ENCODE measurements at regions not wholly inside any gene's neighbourhood (a gene's known extent, or its start where the extent isn't known, plus 50 kb on each side); places are given as distances from the start of the nearest gene placed in this dataset.
"Not testable (repeated sequence)": the region's sequence is repeated elsewhere in the genome, so short reads cannot be mapped to it uniquely, and the experiment has no call there.

DNA sequence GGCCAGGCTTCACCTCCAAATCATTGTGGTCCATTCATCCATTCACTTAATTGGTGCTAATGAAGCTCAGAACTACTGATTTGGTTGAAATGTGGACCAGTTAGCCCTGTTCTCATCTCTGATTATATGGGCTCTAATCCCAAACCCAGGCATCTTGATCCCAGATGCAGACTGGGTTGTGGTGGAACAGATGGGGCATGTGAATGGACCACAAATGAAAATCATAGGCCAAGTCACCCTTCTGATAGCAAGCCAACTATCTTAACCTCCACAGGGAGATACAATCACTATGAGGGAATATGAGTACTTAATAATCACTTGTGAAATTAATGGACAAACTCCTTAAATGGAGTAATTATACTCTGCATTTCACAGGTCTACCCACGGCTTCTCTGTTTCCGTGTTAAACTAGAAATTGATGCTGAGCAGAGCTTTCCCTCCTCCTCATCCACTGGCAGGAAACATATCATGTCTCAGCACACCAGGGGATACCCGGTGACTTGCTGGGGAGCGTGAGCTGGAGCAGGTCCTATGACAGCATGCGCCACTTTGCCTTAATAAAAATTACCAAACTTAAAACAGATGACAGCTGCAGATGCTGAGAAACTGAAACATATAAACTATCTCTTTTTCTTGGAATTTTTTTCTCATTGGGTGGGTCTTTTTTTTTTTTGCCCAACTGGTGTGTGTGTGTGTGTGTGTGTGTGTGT is 108.8 kb upstream of the HEY2 start:
- Histone ChIP-seq H3K36me3 (replicated peaks; ENCODE audit: control insufficient read depth, insufficient read depth, low read length) (no peaks in the 10 kb centered on the region), H3K4me3 (ENCODE audit: insufficient read depth, low read depth, low read length) (no peak overlapping the region), H3K27me3 (ENCODE audit: control insufficient read depth, insufficient read depth, low read length) (no peaks in the 10 kb centered on the region)
- DNase-seq, result no peak

DNA sequence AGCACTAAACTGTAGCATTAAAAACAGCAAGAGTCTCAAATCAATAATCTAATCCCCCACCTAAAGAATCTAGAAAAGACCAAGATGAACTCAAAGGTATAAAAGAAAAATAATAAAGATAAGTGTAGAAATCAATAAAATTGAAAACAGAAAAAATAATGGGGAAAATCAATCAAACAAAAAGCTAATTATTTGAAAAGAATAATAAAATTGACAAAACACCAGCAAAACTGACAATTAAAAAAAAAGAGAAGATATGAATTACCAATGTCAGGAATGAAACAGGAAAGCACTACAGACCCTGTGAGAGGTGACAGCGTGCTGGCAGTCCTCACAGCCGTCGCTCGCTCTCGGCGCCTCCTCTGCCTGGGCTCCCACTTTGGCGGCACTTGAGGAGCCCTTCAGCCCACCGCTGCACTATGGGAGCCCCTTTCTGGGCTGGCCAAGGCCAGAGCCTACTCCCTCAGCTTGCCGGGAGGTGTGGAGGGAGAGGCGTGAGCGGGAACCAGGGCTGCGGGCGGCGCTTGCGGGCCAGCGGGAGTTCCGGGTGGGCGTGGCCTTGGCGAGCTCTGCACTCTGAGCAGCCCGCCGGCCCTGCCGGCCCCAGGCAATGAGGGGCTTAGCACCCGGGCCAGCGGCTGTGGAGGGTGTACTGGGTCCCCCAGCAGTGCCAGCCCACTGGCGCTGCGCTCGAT is 105.3 kb upstream of the HEY2 start:
- not testable (repeated sequence) for H3K4me3 ChIP-seq (ENCODE audit: insufficient read depth, low read depth, low read length); H3K27me3 ChIP-seq (ENCODE audit: control insufficient read depth, insufficient read depth, low read length); H3K36me3 ChIP-seq (replicated peaks; ENCODE audit: control insufficient read depth, insufficient read depth, low read length); DNase-seq

DNA sequence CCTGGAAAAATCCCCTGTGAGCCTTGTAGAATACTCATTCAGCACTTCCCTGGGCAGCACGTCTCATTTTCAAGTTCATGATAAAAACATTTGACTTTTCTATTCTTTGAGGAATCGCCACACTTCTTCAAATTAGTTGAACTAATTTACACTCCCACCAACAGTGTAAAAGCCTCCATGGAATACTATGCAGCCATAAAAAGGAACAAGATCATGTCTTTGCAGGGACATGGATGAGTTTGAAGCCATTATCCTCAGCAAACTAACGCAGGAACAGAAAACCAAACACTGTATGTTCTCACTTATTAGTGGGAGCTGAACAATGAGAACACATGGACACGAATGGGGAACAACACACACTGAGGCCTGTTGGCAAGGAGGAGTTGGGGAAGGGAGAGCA is 102.0 kb upstream of the HEY2 start:
- H3K27me3 ChIP-seq (ENCODE audit: control insufficient read depth, insufficient read depth, low read length), result no peaks in the 10 kb centered on the region
- DNase-seq, result no peak

GRCh38 chr6:125653752-125654151 is 95.7 kb upstream of the HEY2 start:
- not testable (repeated sequence) for DNase-seq; H3K27me3 ChIP-seq (ENCODE audit: control insufficient read depth, insufficient read depth, low read length); H3K4me3 ChIP-seq (ENCODE audit: insufficient read depth, low read depth, low read length)

More for the DNA sequence above, 102.0 kb upstream of the HEY2 start:
- no peaks in the 10 kb centered on the region for H3K36me3 ChIP-seq (replicated peaks; ENCODE audit: control insufficient read depth, insufficient read depth, low read length)
- no peak overlapping the region for H3K4me3 ChIP-seq (ENCODE audit: insufficient read depth, low read depth, low read length)

DNA sequence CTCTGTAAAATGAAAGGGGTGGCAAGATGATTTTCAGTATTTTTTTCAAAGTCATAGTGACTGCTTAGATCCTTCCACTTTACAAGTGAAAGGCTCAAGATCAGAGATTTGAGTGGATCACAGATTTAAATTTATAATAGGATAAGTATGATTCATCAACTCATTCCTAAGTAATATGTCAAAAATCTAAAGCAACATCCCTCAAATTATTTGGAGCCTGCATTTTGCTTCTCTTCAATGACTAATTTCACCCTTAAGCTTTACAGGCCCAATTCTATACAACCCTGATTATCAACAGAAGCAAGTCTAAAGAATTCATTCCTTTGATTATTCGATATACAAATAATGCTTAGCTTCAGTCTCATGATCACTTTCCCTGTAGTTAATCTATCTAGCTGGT is 93.9 kb upstream of the HEY2 start:
- no peaks in the 10 kb centered on the region for H3K36me3 ChIP-seq (replicated peaks; ENCODE audit: control insufficient read depth, insufficient read depth, low read length)
- no peak for DNase-seq
- no peaks in the 10 kb centered on the region for H3K27me3 ChIP-seq (ENCODE audit: control insufficient read depth, insufficient read depth, low read length)
- no peak overlapping the region for H3K4me3 ChIP-seq (ENCODE audit: insufficient read depth, low read depth, low read length)

More at GRCh38 chr6:125653752-125654151, 95.7 kb upstream of the HEY2 start:
- H3K36me3 ChIP-seq (replicated peaks; ENCODE audit: control insufficient read depth, insufficient read depth, low read length), result not testable (repeated sequence)

DNA sequence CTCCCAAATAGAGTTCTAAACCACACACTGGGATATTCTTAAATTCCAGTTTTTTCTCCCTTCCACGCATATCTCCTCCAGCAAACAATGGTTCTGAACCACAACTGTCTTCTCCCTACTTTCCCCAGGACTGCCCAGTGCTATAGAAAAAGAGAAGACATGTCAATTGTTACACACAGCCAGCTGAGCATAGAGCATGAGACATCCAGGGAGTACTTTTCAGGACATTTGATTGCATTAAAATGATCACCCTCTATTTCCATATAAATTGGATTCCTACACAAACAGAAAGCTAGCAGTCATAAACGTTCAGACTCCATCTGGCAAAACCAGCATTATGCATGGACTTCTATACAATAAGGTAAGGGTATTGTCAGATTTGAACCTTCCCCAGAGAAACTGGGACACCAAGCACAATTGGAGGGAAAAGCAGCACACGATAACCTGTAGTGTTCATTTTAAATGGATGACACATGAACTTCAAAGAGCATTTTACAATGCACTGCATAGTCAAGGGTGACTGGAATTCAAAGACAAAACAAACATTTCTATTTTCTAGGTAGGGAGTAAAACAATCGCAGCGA is 93.1 kb upstream of the HEY2 start:
- H3K27me3 ChIP-seq (ENCODE audit: control insufficient read depth, insufficient read depth, low read length), result no peaks in the 10 kb centered on the region
- DNase-seq, result no peak
- no peak overlapping the region for H3K4me3 ChIP-seq (ENCODE audit: insufficient read depth, low read depth, low read length)
- no peaks in the 10 kb centered on the region for H3K36me3 ChIP-seq (replicated peaks; ENCODE audit: control insufficient read depth, insufficient read depth, low read length)

DNA sequence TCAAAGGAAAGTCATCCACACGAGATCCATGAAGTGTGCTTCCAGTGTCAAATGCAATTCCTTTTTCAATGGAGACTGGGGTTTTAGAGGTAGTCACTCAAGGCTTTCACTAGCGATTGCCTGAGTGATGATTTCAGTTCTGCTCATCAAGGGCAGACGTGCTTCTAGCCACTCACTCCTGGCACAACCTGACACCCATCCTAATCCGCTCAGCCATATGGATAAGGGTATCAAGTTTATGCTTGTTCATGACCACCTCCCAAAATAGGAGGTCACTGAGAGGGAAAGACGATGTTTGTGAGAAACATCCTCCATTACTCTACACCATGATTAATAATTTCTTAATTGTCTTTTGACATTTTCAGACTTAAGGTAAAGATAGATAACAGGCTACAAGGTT is 91.3 kb upstream of the HEY2 start:
- DNase-seq, result no peak

GRCh38 chr6:125658759-125659431 is 90.5 kb upstream of the HEY2 start:
- Histone ChIP-seq H3K27me3 (ENCODE audit: control insufficient read depth, insufficient read depth, low read length) (no peaks in the 10 kb centered on the region), H3K4me3 (ENCODE audit: insufficient read depth, low read depth, low read length) (no peak overlapping the region), H3K36me3 (replicated peaks; ENCODE audit: control insufficient read depth, insufficient read depth, low read length) (no peaks in the 10 kb centered on the region)
- no peak for DNase-seq

More for the DNA sequence above, 91.3 kb upstream of the HEY2 start:
- Histone ChIP-seq H3K4me3 (ENCODE audit: insufficient read depth, low read depth, low read length) (no peak overlapping the region), H3K27me3 (ENCODE audit: control insufficient read depth, insufficient read depth, low read length) (no peaks in the 10 kb centered on the region), H3K36me3 (replicated peaks; ENCODE audit: control insufficient read depth, insufficient read depth, low read length) (no peaks in the 10 kb centered on the region)

DNA sequence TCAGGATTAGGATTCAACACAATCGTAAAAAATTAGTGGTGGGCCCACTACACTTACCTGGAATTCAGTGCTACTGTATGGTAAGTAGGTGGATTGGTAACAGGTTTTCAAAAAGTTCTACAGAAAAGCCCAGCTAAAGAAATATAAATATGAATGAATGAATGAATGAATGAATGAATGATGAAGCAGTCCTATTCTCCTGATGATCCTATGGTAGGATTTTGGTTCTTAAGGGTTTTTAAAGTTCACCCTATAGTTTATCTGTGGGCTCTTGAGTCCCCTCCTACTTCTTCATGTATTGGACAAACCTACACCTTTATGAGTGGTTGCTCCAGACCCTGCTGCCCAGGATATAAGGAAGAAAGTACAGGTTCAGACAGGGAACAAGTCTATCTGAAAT is 89.5 kb upstream of the HEY2 start:
- no peak for DNase-seq
- Histone ChIP-seq H3K4me3 (ENCODE audit: insufficient read depth, low read depth, low read length) (no peak overlapping the region), H3K36me3 (replicated peaks; ENCODE audit: control insufficient read depth, insufficient read depth, low read length) (no peaks in the 10 kb centered on the region), H3K27me3 (ENCODE audit: control insufficient read depth, insufficient read depth, low read length) (no peaks in the 10 kb centered on the region)

- Histone ChIP-seq H3K36me3 (replicated peaks; ENCODE audit: control insufficient read depth, insufficient read depth, low read length) (no peaks in the 10 kb centered on the region), H3K4me3 (ENCODE audit: insufficient read depth, low read depth, low read length) (no peak overlapping the region)
- no peak for DNase-seq
Observed at GRCh38 chr6:125662296-125662695, 87.1 kb upstream of the HEY2 start.

DNA sequence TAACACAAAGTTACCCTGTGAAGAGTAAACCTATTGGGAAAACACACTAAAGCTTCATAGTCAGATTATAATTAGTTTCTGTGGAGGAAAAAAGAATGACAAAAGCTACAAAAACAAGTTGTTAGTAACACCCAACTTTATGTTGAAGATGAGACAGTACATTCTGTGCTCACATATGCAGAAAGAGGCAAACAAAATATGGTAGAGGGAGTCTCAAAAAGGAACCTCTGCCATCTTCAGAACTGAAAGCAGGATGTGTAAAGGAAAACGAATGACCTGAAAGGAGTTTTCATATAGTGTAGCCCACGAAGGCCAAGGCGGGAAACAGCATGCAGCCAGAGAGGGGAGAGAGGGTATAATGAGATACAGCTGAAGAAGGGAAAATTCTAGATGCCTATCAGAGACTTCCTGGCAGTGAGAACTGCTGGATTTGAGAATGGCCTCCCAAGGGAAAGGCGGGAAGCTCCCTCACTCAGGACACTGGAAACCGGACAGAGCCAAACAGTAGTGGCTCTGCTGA is 84.1 kb upstream of the HEY2 start:
- no peaks in the 10 kb centered on the region for H3K27me3 ChIP-seq (ENCODE audit: control insufficient read depth, insufficient read depth, low read length)
- no peak overlapping the region for H3K4me3 ChIP-seq (ENCODE audit: insufficient read depth, low read depth, low read length)
- no peaks in the 10 kb centered on the region for H3K36me3 ChIP-seq (replicated peaks; ENCODE audit: control insufficient read depth, insufficient read depth, low read length)
- no peak for DNase-seq

More at GRCh38 chr6:125662296-125662695, 87.1 kb upstream of the HEY2 start:
- H3K27me3 ChIP-seq (ENCODE audit: control insufficient read depth, insufficient read depth, low read length), result no peaks in the 10 kb centered on the region

- Histone ChIP-seq H3K36me3 (replicated peaks; ENCODE audit: control insufficient read depth, insufficient read depth, low read length) (no peaks in the 10 kb centered on the region), H3K4me3 (ENCODE audit: insufficient read depth, low read depth, low read length) (no peak overlapping the region), H3K27me3 (ENCODE audit: control insufficient read depth, insufficient read depth, low read length) (no peaks in the 10 kb centered on the region)
- no peak for DNase-seq
Observed at GRCh38 chr6:125667326-125667725, 82.1 kb upstream of the HEY2 start.

GRCh38 chr6:125668071-125668470 is 81.4 kb upstream of the HEY2 start:
- no peak overlapping the region for H3K4me3 ChIP-seq (ENCODE audit: insufficient read depth, low read depth, low read length)
- H3K27me3 ChIP-seq (ENCODE audit: control insufficient read depth, insufficient read depth, low read length), result no peaks in the 10 kb centered on the region
- no peak for DNase-seq
- no peaks in the 10 kb centered on the region for H3K36me3 ChIP-seq (replicated peaks; ENCODE audit: control insufficient read depth, insufficient read depth, low read length)

DNA sequence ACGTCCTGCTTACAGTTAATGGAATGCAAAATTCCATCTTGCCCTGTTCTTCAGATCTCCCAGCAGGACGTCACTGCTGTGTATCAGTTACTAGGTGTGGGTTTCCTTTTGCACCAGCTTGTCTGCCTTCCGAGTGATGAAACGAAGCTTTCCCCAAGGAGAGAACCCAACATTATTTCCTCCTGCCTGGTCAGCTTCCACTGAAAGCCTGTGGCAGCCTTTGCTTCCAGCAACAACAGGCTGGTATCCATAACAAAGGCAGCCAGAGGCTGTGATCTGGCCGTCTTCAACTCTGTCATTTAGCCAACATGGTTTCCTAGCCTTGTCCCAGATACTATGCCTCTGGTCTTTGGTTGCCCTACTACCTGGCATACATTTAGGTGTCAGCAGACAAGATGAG is 78.9 kb upstream of the HEY2 start:
- Histone ChIP-seq H3K4me3 (ENCODE audit: insufficient read depth, low read depth, low read length) (no peak overlapping the region), H3K36me3 (replicated peaks; ENCODE audit: control insufficient read depth, insufficient read depth, low read length) (no peaks in the 10 kb centered on the region), H3K27me3 (ENCODE audit: control insufficient read depth, insufficient read depth, low read length) (no peaks in the 10 kb centered on the region)
- peak; percentile 28 for DNase-seq

Data from H7 (cell line).